HEK293T (cell line): ENCODE measurements at regions not wholly inside any gene's neighbourhood (a gene's known extent, or its start where the extent isn't known, plus 50 kb on each side); places are given as distances from the start of the nearest gene placed in this dataset.
A peak's percentile ranks its signal among the peaks of the same experiment; 100 is the strongest.

Experiments
- CTCF ChIA-PET: fragments of 350-600 bp; formaldehyde crosslinking; extraction: SDS; loops from one replicate; lab custom pipeline; 2021; ENCODE audit warnings: antibody characterized with exemption, inconsistent platforms; lab: Yijun Ruan, JAX
- POLR2A ChIA-PET: fragments of 350-600 bp; formaldehyde crosslinking; extraction: SDS; loops from one replicate; lab custom pipeline; 2020; ENCODE audit warnings: antibody characterized with exemption, inconsistent platforms; lab: Yijun Ruan, JAX
- DNase-seq: peaks from one replicate; pipeline ENCODE4 v3.0.0; 2012; ENCODE audit warnings: mixed read lengths; ENCODE audit errors: extremely low spot score
- ARNT ChIP-seq: fragments of 450-650 bp; IDR thresholded peaks from 2 replicates; pipeline ENCODE4 v1.6.1; 2017; ENCODE audit warnings: mild to moderate bottlenecking
- BHLHE40 ChIP-seq: fragments of 450-650 bp; IDR thresholded peaks from 2 replicates; pipeline ENCODE4 v1.6.1; 2016; ENCODE audit warnings: mild to moderate bottlenecking, moderate library complexity, borderline replicate concordance
- CTBP1 ChIP-seq: fragments of 450-650 bp; IDR thresholded peaks from 2 replicates; pipeline ENCODE4 v1.6.1; 2016; ENCODE audit warnings: borderline replicate concordance
- ELF4 ChIP-seq: fragments of 450-650 bp; IDR thresholded peaks from 2 replicates; pipeline ENCODE4 v1.6.1; 2017; ENCODE audit warnings: antibody characterized with exemption
- FOXA1 ChIP-seq: fragments of 450-650 bp; IDR thresholded peaks from 2 replicates; pipeline ENCODE4 v1.6.1; 2016; ENCODE audit warnings: mild to moderate bottlenecking
- FOXK2 ChIP-seq: fragments of 450-650 bp; IDR thresholded peaks from 2 replicates; pipeline ENCODE4 v1.6.1; 2016; ENCODE audit warnings: mild to moderate bottlenecking
- FOXM1 ChIP-seq: fragments of 450-650 bp; IDR thresholded peaks from 2 replicates; pipeline ENCODE4 v1.6.1; 2017; ENCODE audit warnings: mild to moderate bottlenecking, borderline replicate concordance
- HDGF ChIP-seq: fragments of 450-650 bp; IDR thresholded peaks from 2 replicates; pipeline ENCODE4 v1.6.1; 2017; ENCODE audit warnings: antibody characterized with exemption, borderline replicate concordance
- L3MBTL2 ChIP-seq: fragments of 450-650 bp; conservative IDR thresholded peaks from 2 replicates; pipeline ENCODE4 v1.6.1; 2016; ENCODE audit warnings: mild to moderate bottlenecking
- LEF1 ChIP-seq: fragments of 450-650 bp; IDR thresholded peaks from 2 replicates; pipeline ENCODE4 v1.6.1; 2017; ENCODE audit warnings: mild to moderate bottlenecking, borderline replicate concordance
- NFRKB ChIP-seq: fragments of 450-650 bp; IDR thresholded peaks from 2 replicates; pipeline ENCODE4 v1.6.1; 2016; ENCODE audit warnings: mild to moderate bottlenecking, moderate library complexity
- SP1 ChIP-seq: fragments of 450-650 bp; IDR thresholded peaks from 2 replicates; pipeline ENCODE4 v1.6.1; 2017
- SUZ12 ChIP-seq: fragments of 450-650 bp; IDR thresholded peaks from 2 replicates; pipeline ENCODE4 v1.6.1; 2016; ENCODE audit warnings: mild to moderate bottlenecking
- TARDBP ChIP-seq: fragments of 450-650 bp; IDR thresholded peaks from 2 replicates; pipeline ENCODE4 v1.6.1; 2016
- ZNF384 ChIP-seq: fragments of 450-650 bp; IDR thresholded peaks from 2 replicates; pipeline ENCODE4 v1.6.1; 2016
- TF ChIP-seq, protein P1 (sequence below): fragments of 450-650 bp; IDR thresholded peaks from 2 replicates; pipeline ENCODE4 v1.6.1; 2016

GRCh38 chrX:68995386-68995779 lies 166.6 kb downstream of the EFNB1 start:
- peak; percentile 4 for DNase-seq
- ChIA-PET POLR2A (no interaction called here), CTCF (no interaction called here)
- no peak for TF ChIP-seq CTBP1
- TF ChIP-seq, protein P1, sequence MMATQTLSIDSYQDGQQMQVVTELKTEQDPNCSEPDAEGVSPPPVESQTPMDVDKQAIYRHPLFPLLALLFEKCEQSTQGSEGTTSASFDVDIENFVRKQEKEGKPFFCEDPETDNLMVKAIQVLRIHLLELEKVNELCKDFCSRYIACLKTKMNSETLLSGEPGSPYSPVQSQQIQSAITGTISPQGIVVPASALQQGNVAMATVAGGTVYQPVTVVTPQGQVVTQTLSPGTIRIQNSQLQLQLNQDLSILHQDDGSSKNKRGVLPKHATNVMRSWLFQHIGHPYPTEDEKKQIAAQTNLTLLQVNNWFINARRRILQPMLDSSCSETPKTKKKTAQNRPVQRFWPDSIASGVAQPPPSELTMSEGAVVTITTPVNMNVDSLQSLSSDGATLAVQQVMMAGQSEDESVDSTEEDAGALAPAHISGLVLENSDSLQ, result no peak
- no peak for TF ChIP-seq SP1
- TF ChIP-seq FOXK2, result no peak
- no peak for TF ChIP-seq BHLHE40
- no peak for TF ChIP-seq TARDBP
- TF ChIP-seq SUZ12, result no peak
- no peak for TF ChIP-seq FOXA1
- TF ChIP-seq ELF4, result no peak
- no peak for TF ChIP-seq FOXM1
- TF ChIP-seq LEF1, result no peak
- no peak for TF ChIP-seq ZNF384
- TF ChIP-seq ARNT, result no peak

DNA sequence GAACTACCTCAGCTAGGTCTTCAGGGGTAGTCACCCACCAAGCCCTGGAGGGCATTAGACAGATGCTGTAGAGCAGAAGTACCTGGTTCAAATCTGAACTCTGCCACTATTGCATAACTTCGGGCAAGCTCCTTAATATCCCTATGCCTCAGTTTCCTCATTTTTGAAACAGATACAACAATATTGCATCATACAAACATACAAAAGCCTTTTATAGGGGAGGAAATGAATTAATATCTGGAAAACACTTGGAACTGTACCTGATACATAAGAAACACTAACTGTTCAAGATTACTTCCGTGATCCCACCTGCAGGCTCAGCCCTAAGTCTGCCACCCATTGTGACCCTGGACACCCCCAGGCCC lies 166.1 kb downstream of the EFNB1 start:
- no peak for TF ChIP-seq L3MBTL2
- no peak for TF ChIP-seq ARNT
- no peak for TF ChIP-seq ZNF384
- no peak for TF ChIP-seq SP1
- no peak for TF ChIP-seq NFRKB
- no peak for TF ChIP-seq LEF1
- TF ChIP-seq, protein P1, result no peak
- no peak for TF ChIP-seq FOXA1
- CTCF ChIA-PET, result no interaction called here
- DNase-seq, result no peak
- POLR2A ChIA-PET, result no interaction called here

DNA sequence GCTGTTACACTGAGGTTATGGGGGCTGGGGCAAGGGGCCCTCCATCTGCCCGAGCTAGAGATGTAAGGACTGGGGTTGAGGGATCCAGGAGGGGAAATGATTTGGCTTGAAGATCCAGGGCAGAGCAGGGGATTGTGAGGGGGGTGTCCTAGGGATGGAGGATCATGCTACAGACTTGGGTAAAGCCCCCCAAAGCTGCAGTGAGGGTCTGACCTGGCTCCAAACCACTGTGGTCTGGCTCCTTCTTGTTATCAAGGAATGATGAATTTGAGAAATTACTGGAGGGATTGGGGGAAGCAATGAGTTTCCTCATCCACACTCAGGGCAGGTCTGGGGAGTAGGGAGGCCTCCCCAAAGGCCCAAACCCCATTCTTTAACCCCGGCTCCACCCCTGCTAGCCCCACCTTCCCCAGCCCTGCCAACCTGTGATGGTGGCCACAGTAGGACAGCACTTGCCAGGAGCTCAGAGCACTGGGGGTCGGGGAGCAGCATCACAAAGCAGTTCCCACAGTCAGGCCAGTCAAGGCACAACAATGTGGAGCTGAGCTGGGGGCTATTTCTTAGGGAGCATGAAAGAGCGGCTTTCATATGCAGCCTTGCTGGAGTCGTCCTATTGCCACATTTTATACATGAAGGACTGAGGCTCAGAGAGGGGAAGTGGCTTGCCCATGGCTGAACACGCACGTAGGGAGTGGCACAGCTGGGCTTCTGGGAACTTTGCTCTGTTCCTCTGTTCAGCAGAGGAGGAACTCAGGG lies 165.5 kb downstream of the EFNB1 start:
- peak; percentile 3 for DNase-seq
- POLR2A ChIA-PET, result no interaction called here
- CTCF ChIA-PET, result no interaction called here
- TF ChIP-seq, protein P1, result no peak
- TF ChIP-seq ARNT (no peak), HDGF (no peak), FOXK2 (no peak), L3MBTL2 (no peak), ZNF384 (no peak), NFRKB (no peak), FOXA1 (no peak)

GRCh38 chrX:68992821-68993397 lies 164.1 kb downstream of the EFNB1 start:
- TF ChIP-seq BHLHE40, result no peak
- TF ChIP-seq LEF1, result no peak
- no peak for TF ChIP-seq L3MBTL2
- TF ChIP-seq FOXK2, result no peak
- no peak for TF ChIP-seq TARDBP
- no peak for TF ChIP-seq ZNF384
- TF ChIP-seq SUZ12, result no peak
- no peak for TF ChIP-seq HDGF
- TF ChIP-seq ELF4, result no peak
- no peak for TF ChIP-seq CTBP1
- TF ChIP-seq ARNT, result no peak
- TF ChIP-seq SP1, result no peak
- ChIA-PET POLR2A (no interaction called here), CTCF (interaction anchor here (1.1 to 1.2 kb wide), 2 partner anchors 9 to 11 kb away, joined by 3 read pairs; no protein-coding TSS in a partner anchor)
- peak; percentile 1 for DNase-seq

DNA sequence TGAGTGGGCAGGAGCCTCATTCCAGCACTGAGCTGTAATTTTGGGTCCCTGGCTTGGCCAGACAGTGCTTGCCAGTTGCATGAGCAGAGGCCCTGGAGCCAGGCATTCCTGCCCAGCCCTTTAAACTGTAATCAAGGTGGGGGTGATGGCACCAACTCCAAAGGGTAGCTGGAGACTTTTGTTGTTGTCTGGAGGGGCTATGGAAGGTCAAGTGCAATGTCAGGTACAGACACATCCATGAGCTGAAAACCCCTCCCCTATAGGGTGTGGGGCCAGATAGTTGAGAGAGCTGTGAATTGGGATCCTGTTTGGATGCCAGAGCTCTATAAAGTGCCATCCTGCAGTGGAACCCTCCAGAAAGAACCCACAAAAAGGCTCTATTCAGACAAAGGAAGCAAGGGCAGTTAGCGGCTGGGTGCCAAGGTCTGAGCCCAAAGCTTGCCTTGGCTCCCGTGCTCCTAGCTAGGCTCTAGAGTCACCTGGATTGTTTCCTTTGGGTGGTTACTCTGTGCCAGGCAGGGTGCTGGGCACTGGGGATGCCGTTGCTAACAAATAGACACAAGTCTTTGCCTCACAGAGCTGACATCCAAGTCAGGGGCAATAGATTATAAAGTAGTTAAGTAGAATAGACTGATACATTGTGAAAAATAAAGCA lies 163.0 kb downstream of the EFNB1 start:
- POLR2A ChIA-PET, result no interaction called here
- TF ChIP-seq CTBP1 (no peak), SP1 (no peak)
- CTCF ChIA-PET, result no interaction called here
- DNase-seq, result peak; percentile 1

DNA sequence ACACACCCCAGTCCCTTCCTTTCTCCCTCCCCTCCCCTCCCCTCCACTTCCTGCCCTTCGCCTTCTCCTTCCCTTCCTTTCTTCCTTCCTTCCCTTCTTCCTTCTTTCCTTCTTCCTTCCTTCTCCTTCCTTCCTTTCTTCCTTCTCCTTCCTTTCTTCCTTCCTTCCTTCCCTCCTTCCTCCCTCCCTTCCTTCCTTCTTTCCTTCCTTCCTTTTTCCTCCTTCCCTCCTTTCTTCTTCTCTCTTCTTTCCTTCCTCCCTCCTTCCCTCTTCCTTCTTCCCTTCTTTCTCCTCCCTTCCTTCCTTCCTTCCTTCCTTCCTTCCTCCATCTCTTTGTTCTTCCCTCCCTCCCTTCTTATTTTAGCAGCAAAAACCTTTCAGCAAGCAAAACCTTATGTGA lies 162.1 kb downstream of the EFNB1 start:
- DNase-seq, result no peak
- no peak for TF ChIP-seq LEF1
- no peak for TF ChIP-seq TARDBP
- no peak for TF ChIP-seq FOXM1
- TF ChIP-seq ARNT, result no peak
- TF ChIP-seq SP1, result no peak
- no peak for TF ChIP-seq ZNF384
- TF ChIP-seq BHLHE40, result no peak
- no peak for TF ChIP-seq SUZ12
- no peak for TF ChIP-seq HDGF
- no peak for TF ChIP-seq FOXA1
- TF ChIP-seq L3MBTL2, result no peak
- TF ChIP-seq CTBP1, result no peak
- no peak for TF ChIP-seq FOXK2
- ChIA-PET POLR2A (no interaction called here), CTCF (no interaction called here)
